PC-9 (cell line): ENCODE measurements at regions not wholly inside any gene's neighbourhood (a gene's known extent, or its start where the extent isn't known, plus 50 kb on each side); places are given as distances from the start of the nearest gene placed in this dataset.

Source experiments
- EZH2 ChIP-seq: fragments of 200-600 bp; sonication (generic); IDR thresholded peaks from 2 replicates; pipeline ENCODE4 v1.8.0; 2017; ENCODE audit warnings: antibody characterized with exemption, low read depth
- TF ChIP-seq, protein P1 (sequence below): fragments of 200-600 bp; sonication (generic); conservative IDR thresholded peaks from 2 replicates; pipeline ENCODE4 v1.6.1; 2017; ENCODE audit warnings: mixed run types, antibody characterized with exemption, mild to moderate bottlenecking, moderate library complexity

DNA sequence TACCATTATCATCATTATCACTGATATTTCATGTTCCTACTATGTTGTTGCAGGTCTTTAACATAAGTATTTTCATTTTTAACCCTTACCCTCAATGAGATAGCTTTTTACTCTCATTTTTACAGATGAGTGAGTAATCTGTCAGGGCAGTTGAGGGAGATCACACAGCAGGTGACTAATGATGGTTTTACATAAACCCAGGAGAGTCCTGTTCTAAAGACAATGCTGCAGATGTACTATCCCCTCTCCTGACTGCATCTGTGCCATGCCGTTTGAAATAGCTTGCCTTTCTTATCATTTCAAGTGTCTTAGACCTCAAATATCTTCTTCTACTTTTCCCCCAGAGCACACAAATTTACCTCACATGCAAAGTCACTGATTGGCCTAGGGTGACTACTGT lies 1552.1 kb upstream of the SEL1L start:
- no peak for TF ChIP-seq EZH2
- TF ChIP-seq, protein P1, sequence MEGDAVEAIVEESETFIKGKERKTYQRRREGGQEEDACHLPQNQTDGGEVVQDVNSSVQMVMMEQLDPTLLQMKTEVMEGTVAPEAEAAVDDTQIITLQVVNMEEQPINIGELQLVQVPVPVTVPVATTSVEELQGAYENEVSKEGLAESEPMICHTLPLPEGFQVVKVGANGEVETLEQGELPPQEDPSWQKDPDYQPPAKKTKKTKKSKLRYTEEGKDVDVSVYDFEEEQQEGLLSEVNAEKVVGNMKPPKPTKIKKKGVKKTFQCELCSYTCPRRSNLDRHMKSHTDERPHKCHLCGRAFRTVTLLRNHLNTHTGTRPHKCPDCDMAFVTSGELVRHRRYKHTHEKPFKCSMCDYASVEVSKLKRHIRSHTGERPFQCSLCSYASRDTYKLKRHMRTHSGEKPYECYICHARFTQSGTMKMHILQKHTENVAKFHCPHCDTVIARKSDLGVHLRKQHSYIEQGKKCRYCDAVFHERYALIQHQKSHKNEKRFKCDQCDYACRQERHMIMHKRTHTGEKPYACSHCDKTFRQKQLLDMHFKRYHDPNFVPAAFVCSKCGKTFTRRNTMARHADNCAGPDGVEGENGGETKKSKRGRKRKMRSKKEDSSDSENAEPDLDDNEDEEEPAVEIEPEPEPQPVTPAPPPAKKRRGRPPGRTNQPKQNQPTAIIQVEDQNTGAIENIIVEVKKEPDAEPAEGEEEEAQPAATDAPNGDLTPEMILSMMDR, result no peak
